Epithelial cell of esophagus (primary cell): ENCODE measurements at regions not wholly inside any gene's neighbourhood (a gene's known extent, or its start where the extent isn't known, plus 50 kb on each side); places are given as distances from the start of the nearest gene placed in this dataset.

Experiments
- DNase-seq: peaks from one replicate; pipeline ENCODE4 v3.0.0; 2010; ENCODE audit warnings: low read depth
- H3K4me3 ChIP-seq: 2 replicates; pipeline ENCODE4 v1.5.1; 2011; ENCODE audit warnings: mild to moderate bottlenecking, low read length, control low read depth
- TF ChIP-seq, protein P1 (sequence below): IDR thresholded peaks from 2 replicates; pipeline ENCODE4 v1.5.1; 2011; ENCODE audit warnings: low read depth, mild to moderate bottlenecking, low read length, control low read depth, inconsistent platforms; ENCODE audit not compliant: insufficient read depth; ENCODE audit errors: missing control alignments

DNA sequence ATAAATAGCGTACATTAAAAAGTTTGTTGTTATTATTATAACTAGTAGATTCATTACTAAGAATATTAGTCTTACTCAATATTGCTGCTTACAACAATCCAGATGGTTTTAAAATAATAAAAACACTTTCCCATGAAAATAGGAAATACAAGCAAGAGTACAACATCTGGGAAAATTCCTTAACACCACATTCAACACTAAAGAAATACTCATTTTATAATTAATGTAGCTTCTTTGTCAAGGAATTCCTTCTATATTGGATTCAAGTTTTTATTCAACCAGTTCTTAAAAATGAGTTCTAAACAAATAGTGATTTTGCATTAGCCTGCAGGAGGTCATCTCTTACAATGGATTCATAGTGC, 650.3 kb upstream of the SLC35B3 start:
- no peak overlapping the region for H3K4me3 ChIP-seq
- TF ChIP-seq, protein P1, sequence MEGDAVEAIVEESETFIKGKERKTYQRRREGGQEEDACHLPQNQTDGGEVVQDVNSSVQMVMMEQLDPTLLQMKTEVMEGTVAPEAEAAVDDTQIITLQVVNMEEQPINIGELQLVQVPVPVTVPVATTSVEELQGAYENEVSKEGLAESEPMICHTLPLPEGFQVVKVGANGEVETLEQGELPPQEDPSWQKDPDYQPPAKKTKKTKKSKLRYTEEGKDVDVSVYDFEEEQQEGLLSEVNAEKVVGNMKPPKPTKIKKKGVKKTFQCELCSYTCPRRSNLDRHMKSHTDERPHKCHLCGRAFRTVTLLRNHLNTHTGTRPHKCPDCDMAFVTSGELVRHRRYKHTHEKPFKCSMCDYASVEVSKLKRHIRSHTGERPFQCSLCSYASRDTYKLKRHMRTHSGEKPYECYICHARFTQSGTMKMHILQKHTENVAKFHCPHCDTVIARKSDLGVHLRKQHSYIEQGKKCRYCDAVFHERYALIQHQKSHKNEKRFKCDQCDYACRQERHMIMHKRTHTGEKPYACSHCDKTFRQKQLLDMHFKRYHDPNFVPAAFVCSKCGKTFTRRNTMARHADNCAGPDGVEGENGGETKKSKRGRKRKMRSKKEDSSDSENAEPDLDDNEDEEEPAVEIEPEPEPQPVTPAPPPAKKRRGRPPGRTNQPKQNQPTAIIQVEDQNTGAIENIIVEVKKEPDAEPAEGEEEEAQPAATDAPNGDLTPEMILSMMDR, result no peak
- no peak for DNase-seq

DNA sequence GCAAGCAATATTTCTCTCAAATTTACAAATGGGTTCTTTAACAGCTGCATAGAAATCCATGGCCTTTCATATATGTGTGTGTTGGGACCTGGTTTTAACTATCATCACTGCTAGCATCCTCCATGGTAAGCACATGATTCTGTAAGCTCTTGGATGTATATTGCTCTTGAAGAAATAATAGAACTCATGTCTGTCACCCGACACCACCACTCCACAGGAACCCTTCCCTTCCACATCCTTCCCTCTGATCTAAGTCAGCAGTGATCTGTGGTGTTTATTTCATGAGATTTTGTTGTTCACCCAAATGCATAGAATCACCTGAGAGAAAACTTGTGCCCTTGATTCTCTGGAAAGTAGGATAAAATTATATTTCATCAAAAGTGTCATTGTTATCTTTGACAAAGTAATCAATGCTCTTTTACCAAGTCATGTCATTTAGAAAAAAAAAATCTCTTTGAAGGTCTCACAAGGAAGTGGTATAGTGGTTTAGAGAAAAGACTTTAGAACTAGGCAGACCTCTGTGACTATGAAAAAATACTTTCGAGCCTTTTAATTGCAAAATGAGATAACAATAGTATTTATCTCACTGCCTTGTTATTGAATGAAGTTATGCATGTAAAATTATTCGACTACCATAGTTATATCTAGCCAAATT, 649.8 kb upstream of the SLC35B3 start:
- no peak overlapping the region for H3K4me3 ChIP-seq
- TF ChIP-seq, protein P1, result no peak
- no peak for DNase-seq

DNA sequence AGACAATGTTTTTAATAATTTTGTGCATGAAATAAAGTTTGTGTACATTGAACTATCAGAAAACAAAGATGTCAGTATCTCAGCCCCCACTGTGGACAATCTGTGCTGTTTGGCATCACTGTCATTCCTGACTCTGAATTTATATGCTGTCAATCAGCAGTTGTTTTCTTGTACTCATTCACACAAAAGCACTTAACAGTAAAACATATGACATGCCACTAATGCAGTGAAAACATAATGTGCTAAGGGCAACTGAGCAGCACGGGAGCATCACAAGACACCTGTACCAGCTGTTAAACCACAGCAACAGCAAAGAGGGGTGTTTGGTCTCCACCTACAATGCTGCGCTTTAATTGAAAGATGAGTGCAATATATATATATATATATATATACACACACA, 647.8 kb upstream of the SLC35B3 start:
- no peak overlapping the region for H3K4me3 ChIP-seq
- no peak for DNase-seq
- TF ChIP-seq, protein P1, result no peak

DNA sequence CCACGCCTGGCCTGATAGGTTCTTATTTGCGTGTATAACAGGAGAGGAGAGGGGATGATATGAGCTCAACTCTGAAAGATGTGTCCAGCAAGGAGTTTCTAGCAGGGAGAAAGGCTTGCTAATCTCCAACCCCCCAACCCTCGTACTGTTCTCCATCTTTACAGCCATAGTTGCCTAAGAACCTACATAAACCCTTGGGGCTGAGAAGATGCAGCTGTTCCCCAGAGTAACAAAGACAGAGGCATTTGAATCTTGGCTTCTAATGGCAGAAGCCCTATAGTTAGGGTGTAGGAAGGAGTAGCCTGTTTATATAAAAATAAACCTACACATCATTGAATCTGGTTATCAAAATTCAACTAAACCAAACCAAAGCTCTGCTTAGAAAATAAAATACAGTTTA, 631.4 kb upstream of the SLC35B3 start:
- TF ChIP-seq, protein P1, result no peak
- H3K4me3 ChIP-seq, result no peak overlapping the region
- no peak for DNase-seq

DNA sequence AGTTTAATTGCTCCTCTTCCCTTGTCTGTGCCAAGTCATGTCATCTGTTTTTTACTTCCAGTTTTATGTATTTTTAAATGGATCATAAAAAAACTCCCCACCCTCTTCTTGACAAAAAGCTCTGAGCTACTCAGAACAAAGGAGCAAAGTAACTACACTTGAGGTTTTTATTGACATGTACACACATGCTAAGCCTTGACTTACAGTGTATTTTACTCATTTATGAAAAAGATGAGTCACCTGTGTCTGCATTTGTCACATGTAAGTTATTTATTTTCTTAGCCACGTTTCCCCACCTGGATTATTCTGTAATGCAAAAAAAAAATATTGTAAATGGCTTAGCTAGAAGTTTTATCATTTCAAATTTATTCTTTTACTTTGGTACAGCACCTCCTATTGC, 628.8 kb upstream of the SLC35B3 start:
- TF ChIP-seq, protein P1, result no peak
- no peak overlapping the region for H3K4me3 ChIP-seq
- DNase-seq, result peak; percentile 90

DNA sequence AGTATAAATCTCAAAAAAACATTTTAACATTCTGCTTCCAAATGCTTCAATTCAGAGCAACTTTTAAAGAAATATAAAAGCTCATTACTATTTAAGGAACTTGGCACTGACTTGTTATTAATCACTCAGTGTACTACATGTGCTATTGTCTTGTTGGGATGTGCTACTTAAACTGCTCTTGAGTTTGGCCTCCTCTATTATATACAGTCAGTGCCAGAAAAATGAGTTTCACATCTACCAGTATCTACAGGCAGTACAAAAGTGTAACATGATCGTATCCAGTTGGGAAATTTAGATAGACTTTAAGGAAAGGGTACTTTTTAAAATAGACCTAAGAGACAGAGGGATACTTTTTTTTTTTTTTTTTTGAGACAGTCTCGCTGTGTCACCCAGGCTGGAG, 627.3 kb upstream of the SLC35B3 start:
- H3K4me3 ChIP-seq, result no peak overlapping the region
- peak; percentile 28 for DNase-seq
- TF ChIP-seq, protein P1, result no peak

DNA sequence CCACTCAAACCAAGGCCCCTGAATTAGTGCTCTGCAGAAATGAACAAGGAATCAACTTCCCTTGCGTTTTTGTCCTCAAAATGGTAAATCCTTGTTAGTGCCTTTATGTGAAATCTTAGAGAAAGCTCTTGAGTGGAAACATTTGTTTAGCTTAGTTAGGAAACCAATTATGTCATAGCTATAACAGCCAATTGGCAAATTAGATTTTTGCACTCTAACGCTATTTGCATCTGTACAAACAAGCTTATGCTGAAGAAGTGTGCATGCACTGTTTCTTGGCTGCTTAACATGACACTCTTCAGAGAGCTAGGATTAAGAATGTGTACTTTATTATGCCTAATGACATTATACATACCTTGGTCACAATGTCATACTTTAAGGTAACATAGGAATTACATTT, 622.6 kb upstream of the SLC35B3 start:
- no peak overlapping the region for H3K4me3 ChIP-seq
- TF ChIP-seq, protein P1, result no peak
- no peak for DNase-seq
